H1 (cell line): ENCODE measurements at regions not wholly inside any gene's neighbourhood (a gene's known extent, or its start where the extent isn't known, plus 50 kb on each side); places are given as distances from the start of the nearest gene placed in this dataset.

ENCODE experiments used
- BACH1 ChIP-seq: IDR thresholded peaks from 2 replicates; pipeline ENCODE4 v1.6.1; 2012; ENCODE audit warnings: low read length, improper control_type of control experiment
- CHD1 ChIP-seq: IDR thresholded peaks from 2 replicates; pipeline ENCODE4 v1.6.1; 2012; ENCODE audit warnings: low read depth, low read length, improper control_type of control experiment
- TBP ChIP-seq: IDR thresholded peaks from 2 replicates; pipeline ENCODE4 v1.6.1; 2011; ENCODE audit warnings: low read depth, low read length, improper control_type of control experiment

DNA sequence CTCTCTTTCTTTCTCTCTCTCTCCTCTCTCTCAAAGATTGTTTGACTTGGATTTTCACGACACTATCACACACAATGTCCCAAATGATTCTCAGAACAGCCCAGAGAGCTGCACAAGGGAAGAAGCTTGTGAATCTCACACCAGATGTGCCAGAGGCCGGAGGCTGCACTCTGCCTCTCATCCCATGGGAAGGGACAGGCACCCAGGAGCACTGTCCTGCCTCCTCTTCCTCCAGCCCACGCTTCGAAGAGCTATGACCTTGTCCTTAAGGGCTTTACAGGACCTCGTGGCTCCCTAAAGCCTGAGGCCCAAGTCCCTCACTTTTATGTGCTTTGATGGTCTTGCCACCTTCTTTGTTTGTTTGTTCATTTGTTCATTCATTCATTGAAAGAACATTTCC, 267.6 kb downstream of the FAM43A start (continued):
- TF ChIP-seq TBP = no peak
- TF ChIP-seq CHD1 = no peak
- no peak for TF ChIP-seq BACH1
- TF ChIP-seq, all 59 proteins: peak for 0
